Activated naive CD4-positive, alpha-beta T cell treated with anti-CD3 and anti-CD28 coated beads for 36 hours (primary cell): ENCODE measurements at regions not wholly inside any gene's neighbourhood (a gene's known extent, or its start where the extent isn't known, plus 50 kb on each side); places are given as distances from the start of the nearest gene placed in this dataset.
"Not testable (repeated sequence)": the region's sequence is repeated elsewhere in the genome, so short reads cannot be mapped to it uniquely, and the experiment has no call there.

ENCODE experiments used
- CTCF ChIA-PET: fragments of 350-600 bp; sonication (Branson Sonifier 250); formaldehyde crosslinking; loops from one replicate; lab custom pipeline; 2021; ENCODE audit warnings: antibody characterized with exemption; lab: Charles Lee
- DNase-seq: peaks from one replicate; pipeline ENCODE4 v3.0.0-alpha.2; 2020
- H3K27ac Mint-ChIP-seq: one replicate; pipeline ENCODE4 v1.8.0; 2021; ENCODE audit warnings: mild to moderate bottlenecking, mixed read lengths
- H3K27me3 Mint-ChIP-seq: one replicate; pipeline ENCODE4 v1.8.0; 2021; ENCODE audit warnings: low read depth, mixed read lengths
- H3K36me3 Mint-ChIP-seq: one replicate; pipeline ENCODE4 v1.8.0; 2021; ENCODE audit warnings: low read depth, mixed read lengths
- H3K4me1 Mint-ChIP-seq: one replicate; pipeline ENCODE4 v1.8.0; 2021; ENCODE audit warnings: low read depth, mixed read lengths
- H3K4me3 Mint-ChIP-seq: one replicate; pipeline ENCODE4 v1.8.0; 2021; ENCODE audit warnings: mild to moderate bottlenecking, moderate library complexity, mixed read lengths
- H3K9me3 Mint-ChIP-seq: one replicate; pipeline ENCODE4 v1.8.0; 2021; ENCODE audit warnings: mixed read lengths
- intact Hi-C: fragments of 100-400 bp; cut with micrococcal nuclease; formaldehyde crosslinking; loops from one replicate; pipeline ENCODE4 v1.15.1; 2023

DNA sequence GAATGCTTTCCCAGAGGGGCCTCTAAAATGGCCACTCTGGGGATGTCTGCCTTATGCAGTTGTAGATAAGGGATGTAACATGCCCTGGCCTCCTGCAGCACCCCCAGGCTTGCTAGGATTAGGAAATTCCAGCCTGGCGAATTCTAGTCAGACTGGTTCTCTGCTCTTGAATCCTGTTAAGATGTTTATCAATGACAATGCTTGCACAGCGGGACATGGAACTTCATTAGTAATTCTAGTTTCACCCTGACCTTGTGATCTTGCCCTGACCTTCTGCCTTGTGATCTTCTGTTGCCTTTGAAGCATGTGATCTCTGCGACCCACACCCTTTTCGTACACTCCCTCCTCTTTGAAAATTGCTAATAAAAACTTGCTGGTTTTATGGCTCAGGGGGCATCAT lies 497.2 kb upstream of the PABPC4L start:
- intact Hi-C loops, H3K4me1 Mint-ChIP-seq, H3K4me3 Mint-ChIP-seq, H3K27ac Mint-ChIP-seq, CTCF ChIA-PET, H3K27me3 Mint-ChIP-seq, H3K36me3 Mint-ChIP-seq, DNase-seq: not testable (repeated sequence)
- H3K9me3 Mint-ChIP-seq: peaks cover 14% of the 10 kb centered on the region

DNA sequence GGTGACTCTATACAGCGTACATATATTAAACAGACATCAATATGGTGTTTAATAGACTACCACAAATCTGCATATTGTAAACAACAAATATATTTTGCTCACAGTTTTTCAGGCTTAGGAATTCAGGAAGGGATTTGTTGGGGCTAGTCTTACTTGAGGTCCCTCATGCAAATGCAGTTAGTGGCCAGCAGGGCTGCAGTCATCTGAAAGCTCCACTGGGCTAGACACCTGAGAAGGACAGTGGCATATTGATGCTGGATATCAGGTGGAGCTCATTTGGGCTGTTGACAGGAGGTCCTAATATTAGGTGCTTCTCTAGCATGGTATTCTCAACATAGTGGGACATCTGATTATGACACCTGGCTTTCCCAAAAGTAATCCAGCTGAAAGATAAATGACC lies 493.8 kb upstream of the PABPC4L start:
- no peaks in the 10 kb centered on the region for H3K4me1 Mint-ChIP-seq

DNA sequence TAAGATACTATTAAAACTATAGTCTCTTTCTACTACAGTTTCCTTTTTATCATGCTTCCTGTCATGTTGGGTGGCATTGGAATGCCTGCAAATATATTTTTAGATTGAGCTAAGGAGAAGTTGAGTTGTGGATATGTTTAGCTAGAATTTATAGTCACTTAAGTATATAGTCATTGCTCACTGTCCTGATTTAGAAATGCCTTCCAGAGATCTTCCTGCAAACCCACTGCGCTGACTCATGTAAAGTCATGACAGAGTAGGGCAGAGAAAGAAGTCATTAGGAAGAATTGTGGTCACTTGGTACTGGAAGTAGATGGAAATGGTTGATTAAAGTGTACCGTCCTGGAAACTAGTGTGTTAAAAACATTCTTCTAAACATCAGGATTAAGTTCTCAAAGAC lies 490.3 kb upstream of the PABPC4L start:
- Mint-ChIP-seq H3K36me3 (no peaks in the 10 kb centered on the region), H3K4me1 (no peaks in the 10 kb centered on the region), H3K4me3 (no peak overlapping the region), H3K27ac (no peak overlapping the region), H3K9me3 (peaks cover 5% of the 10 kb centered on the region), H3K27me3 (no peaks in the 10 kb centered on the region)
- DNase-seq: no peak
- CTCF ChIA-PET: no interaction called here
- intact Hi-C loops: no loop called here

More for the DNA sequence above, 493.8 kb upstream of the PABPC4L start:
- Mint-ChIP-seq H3K27me3 (no peaks in the 10 kb centered on the region), H3K27ac (no peak overlapping the region), H3K9me3 (peaks cover 14% of the 10 kb centered on the region), H3K36me3 (no peaks in the 10 kb centered on the region), H3K4me3 (no peak overlapping the region)
- intact Hi-C loops: no loop called here
- CTCF ChIA-PET: no interaction called here
- no peak for DNase-seq

DNA sequence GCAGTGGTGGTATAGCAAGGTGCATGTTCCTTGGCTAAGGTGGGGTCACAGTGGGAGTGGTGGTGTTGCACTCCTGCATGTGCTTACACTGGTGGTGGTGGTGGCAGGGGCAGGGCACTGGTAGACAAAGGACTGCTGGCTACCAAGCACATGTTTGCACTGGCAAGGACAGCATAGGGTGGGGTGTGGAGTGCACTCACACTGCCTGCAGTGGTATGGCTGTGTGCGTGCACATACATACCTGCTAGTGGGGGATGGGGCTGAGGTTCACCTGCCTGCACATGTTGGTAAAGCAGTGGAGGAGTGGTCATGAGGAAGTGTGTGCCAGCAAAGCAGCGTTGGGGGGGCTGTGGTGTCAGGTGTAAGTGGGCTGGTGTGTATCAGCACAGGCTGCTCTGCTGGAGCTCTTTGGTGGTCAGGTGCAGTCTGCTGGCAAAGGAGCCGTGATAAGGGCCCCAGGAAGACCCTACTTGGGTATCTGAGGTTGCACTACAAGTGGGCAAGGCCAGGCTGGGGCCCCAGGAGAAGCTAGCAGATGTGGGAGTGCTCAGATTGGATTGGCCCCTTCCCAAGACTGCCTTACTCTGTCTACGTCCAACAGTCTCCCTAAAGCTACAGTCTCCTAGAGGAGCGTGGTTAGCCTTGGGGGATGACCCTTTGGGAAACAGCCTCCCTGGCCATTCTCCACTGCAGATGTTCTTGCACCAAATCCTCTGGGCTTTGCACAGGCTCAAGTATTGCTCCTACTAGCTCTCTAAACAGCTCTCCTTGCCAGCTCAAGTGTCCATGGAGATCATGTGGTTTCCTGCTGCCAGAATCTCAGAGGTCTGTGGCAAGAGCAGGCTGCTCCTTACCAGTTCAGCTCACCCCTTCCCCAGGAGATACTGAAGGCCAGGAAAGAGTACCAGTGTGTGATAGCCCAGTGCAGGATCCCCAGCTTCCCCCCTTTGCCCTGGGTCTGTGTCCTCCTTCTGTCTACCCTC lies 486.3 kb upstream of the PABPC4L start:
- Mint-ChIP-seq H3K27me3 (no peaks in the 10 kb centered on the region), H3K9me3 (peaks cover 8% of the 10 kb centered on the region), H3K36me3 (no peaks in the 10 kb centered on the region), H3K4me1 (no peaks in the 10 kb centered on the region), H3K27ac (no peak overlapping the region), H3K4me3 (no peak overlapping the region)
- CTCF ChIA-PET: interaction anchor here (0.6 kb wide), 1 partner anchor 21 kb away, joined by 3 read pairs; no protein-coding TSS in a partner anchor
- DNase-seq: no peak
- intact Hi-C loops: no loop called here

DNA sequence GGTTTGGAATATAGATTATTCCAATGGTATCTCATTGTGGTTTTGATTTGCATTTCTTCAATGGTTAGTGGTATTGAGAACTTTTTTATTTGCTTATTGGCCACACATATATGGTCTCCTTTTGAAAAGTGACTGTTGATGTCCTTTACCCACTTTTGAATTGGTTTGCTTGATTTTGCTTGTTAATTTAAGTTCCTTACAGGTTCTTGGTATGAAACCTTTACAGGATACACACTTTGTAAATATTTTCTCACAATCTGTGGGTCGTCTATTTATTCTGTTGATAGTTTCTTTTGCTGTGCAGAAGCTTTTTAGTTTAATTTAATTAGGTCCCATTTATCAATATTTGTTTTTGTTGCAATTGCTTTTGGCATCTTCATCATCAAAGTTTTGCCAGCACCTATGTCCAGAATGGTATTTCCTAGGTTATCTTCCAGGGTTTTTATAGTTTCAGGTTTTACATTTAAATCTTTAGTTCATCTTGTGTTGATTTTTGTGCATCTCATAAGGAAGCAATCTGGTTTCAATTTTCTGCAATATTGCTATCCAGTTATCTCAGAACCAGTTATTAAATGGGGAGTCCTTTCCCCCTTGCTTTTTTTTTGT lies 475.7 kb upstream of the PABPC4L start:
- Mint-ChIP-seq H3K4me3 (no peak overlapping the region), H3K36me3 (no peaks in the 10 kb centered on the region), H3K27ac (no peak overlapping the region), H3K27me3 (no peaks in the 10 kb centered on the region), H3K4me1 (no peaks in the 10 kb centered on the region), H3K9me3 (peaks cover 9% of the 10 kb centered on the region)
- intact Hi-C loops: no loop called here
- no peak for DNase-seq
- CTCF ChIA-PET: no interaction called here

DNA sequence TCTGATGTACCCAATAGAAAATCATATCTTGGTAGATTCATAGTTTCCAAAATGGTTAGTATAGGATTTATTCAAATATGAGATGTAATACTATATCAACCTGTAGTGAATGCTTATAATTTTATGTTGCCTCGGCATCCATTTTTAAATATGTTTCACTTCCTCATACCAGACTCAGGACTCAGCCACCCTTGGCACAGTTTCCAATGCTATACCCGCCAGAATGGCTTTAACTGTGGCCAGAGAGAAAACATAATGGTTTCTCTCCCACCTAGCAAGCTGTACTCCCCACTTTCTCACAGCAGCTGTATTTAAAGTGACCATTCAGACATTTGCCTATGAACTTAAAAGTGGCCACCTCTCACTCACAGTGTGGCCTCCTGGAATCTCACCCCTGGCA lies 466.6 kb upstream of the PABPC4L start:
- H3K9me3 Mint-ChIP-seq: no peaks in the 10 kb centered on the region

DNA sequence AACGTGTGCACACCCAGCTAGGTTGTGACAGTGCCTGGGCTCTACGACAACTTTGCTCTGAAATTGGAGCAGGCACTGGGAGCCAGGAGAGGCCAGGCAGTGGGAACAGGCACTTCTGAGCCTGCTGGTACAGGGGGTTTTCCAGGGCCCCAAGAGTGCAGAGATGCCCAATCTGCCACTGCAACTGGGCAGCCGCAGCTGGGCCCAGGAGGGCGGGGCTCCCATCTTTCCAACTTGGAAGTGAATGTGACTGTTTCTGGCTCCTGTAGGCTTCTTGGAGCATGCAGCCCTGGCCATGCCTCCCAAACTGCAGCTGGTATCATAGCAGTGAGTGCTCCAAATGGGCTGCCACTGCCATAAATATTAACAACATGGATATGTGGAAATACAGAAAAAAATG lies 465.1 kb upstream of the PABPC4L start:
- CTCF ChIA-PET: no interaction called here
- intact Hi-C loops: no loop called here
- Mint-ChIP-seq H3K27me3 (no peaks in the 10 kb centered on the region), H3K9me3 (no peaks in the 10 kb centered on the region), H3K4me3 (no peak overlapping the region), H3K4me1 (no peaks in the 10 kb centered on the region), H3K36me3 (no peaks in the 10 kb centered on the region), H3K27ac (no peak overlapping the region)
- no peak for DNase-seq

More for the DNA sequence above, 466.6 kb upstream of the PABPC4L start:
- H3K4me3 Mint-ChIP-seq: no peak overlapping the region
- H3K27ac Mint-ChIP-seq: no peak overlapping the region
- no peaks in the 10 kb centered on the region for H3K4me1 Mint-ChIP-seq
- H3K36me3 Mint-ChIP-seq: no peaks in the 10 kb centered on the region
- intact Hi-C loops: no loop called here
- DNase-seq: no peak
- CTCF ChIA-PET: no interaction called here
- no peaks in the 10 kb centered on the region for H3K27me3 Mint-ChIP-seq

DNA sequence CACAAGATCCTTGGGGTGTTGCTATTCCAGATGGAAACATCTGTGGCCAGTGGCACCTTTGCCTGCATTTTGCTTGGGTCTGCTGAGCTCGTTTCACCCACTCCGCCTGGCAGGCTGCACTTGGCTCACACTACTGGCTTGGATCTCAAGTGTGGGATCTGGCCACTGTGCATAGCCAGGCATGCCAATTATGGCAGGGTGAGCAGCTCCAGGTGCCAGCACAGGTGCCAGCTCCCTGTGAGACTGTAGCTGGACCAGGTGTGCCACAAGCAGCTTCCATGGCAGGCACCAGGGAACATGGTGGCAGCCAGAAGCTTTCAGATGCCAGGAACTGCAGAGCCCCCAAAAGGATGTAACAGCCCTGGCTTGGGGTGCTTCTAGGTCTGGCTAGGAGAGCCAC lies 463.8 kb upstream of the PABPC4L start:
- Mint-ChIP-seq H3K4me3 (no peak overlapping the region), H3K36me3 (no peaks in the 10 kb centered on the region), H3K4me1 (no peaks in the 10 kb centered on the region), H3K27me3 (no peaks in the 10 kb centered on the region), H3K27ac (no peak overlapping the region), H3K9me3 (no peaks in the 10 kb centered on the region)
- CTCF ChIA-PET: no interaction called here
- intact Hi-C loops: no loop called here
- DNase-seq: no peak

DNA sequence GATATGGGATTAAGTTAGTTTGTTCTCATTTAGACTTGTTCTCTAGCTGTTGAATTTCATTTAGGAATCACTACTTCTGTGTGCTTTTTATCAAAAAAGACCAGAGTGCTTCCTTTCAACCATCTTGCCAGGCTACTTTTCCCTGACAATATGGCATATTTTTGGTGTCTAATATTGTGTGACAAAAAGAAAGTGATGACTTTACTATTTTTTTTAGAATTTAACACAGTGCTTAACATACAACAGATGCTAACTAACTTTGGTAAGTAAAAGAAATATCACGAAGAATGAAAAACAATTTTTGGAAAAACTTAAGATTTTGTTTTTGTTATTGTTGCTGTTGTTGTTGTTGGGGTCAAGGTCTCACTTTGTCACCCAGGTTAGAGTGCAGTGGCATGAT lies 462.2 kb upstream of the PABPC4L start:
- no peaks in the 10 kb centered on the region for H3K4me1 Mint-ChIP-seq
- H3K4me3 Mint-ChIP-seq: no peak overlapping the region
- no peaks in the 10 kb centered on the region for H3K9me3 Mint-ChIP-seq
- no peaks in the 10 kb centered on the region for H3K27me3 Mint-ChIP-seq
- no peak overlapping the region for H3K27ac Mint-ChIP-seq
- CTCF ChIA-PET: no interaction called here
- no peaks in the 10 kb centered on the region for H3K36me3 Mint-ChIP-seq
- DNase-seq: no peak
- intact Hi-C loops: no loop called here

DNA sequence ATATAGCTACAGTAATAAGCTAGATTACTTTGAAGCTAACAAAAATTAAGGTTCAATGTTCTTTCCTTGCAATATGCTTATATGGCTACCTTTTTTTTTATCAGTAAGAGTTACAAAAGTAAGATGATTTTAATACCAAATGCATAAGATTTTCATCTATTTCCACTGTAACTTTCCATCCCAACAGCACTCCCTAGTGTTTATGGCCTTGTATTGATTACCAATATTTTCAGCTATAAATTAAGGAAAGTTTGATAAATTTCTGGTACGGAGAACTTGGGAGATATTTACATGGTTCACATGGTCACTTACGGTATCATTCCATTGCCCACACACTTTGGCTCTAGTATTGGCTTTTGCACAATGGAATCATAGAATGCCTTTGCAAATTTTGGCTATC lies 448.9 kb upstream of the PABPC4L start:
- H3K9me3 Mint-ChIP-seq: peaks cover 2% of the 10 kb centered on the region
- CTCF ChIA-PET: interaction anchor here (0.7 kb wide), 1 partner anchor 26 kb away, joined by 3 read pairs; no protein-coding TSS in a partner anchor
- H3K27ac Mint-ChIP-seq: no peak overlapping the region
- intact Hi-C loops: no loop called here
- H3K27me3 Mint-ChIP-seq: no peaks in the 10 kb centered on the region
- H3K4me3 Mint-ChIP-seq: no peak overlapping the region
- no peaks in the 10 kb centered on the region for H3K36me3 Mint-ChIP-seq
- H3K4me1 Mint-ChIP-seq: no peaks in the 10 kb centered on the region
- no peak for DNase-seq

DNA sequence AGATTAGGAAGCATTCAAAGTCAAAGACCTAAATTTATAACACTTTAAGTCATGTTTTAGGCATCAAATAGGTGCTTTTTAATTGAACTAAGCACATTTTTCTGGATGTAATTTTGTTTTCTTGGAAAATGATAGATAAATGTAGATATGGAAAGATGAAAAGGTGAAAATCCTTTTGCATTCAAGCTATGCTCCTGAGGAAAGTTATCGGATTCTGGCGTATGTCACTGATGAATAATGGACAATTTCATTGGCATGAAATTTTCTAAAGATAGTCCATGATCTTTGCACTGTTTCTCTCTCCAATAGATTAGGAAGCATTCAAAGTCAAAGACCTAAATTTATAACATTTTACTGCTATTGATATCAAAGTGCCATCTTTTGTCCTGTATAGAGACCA lies 444.2 kb upstream of the PABPC4L start:
- H3K9me3 Mint-ChIP-seq: peaks cover 2% of the 10 kb centered on the region

DNA sequence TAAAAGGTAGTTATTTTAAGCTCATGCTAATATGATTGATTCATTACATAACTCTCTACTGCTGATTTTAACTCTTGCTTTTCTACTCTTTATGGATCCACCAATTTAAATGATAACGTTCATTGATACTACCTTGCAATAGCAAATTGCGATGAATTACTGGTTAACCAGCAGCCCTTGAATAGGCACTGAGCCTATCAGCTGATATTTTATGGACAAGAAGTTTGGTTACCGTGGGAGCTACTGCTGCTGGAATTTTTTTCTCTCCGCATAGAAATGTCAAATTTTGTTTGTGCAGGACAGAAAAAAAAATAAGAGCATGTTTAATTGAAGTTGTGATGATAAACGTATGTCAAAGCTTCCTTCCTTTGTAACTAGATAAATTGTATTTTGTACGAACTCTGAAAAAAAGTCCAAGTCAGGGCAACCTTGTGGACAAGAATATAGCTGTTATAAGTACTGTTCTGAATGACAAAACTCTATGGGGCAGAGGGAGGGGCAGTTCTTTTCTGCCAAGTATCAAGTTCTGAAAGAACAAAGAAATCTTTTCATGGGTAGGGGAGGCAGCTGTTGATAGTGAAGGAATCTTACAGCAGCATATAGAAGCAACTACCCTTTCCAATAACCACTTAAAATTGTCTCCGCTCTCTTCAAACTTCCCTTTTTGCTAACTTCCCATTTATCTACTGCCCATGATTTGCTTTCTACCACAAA lies 434.9 kb upstream of the PABPC4L start:
- H3K4me3 Mint-ChIP-seq: no peak overlapping the region
- no peaks in the 10 kb centered on the region for H3K27me3 Mint-ChIP-seq
- H3K9me3 Mint-ChIP-seq: peaks cover 5% of the 10 kb centered on the region
- H3K4me1 Mint-ChIP-seq: no peaks in the 10 kb centered on the region
- no peak for DNase-seq
- no peak overlapping the region for H3K27ac Mint-ChIP-seq
- H3K36me3 Mint-ChIP-seq: no peaks in the 10 kb centered on the region
- CTCF ChIA-PET: interaction anchor here (0.7 kb wide), 1 partner anchor 687 kb away, joined by 3 read pairs; no protein-coding TSS in a partner anchor
- intact Hi-C loops: no loop called here

More for the DNA sequence above, 444.2 kb upstream of the PABPC4L start:
- Mint-ChIP-seq H3K4me1 (no peaks in the 10 kb centered on the region), H3K27ac (no peak overlapping the region), H3K36me3 (no peaks in the 10 kb centered on the region), H3K27me3 (no peaks in the 10 kb centered on the region), H3K4me3 (no peak overlapping the region)
- intact Hi-C loops: no loop called here
- CTCF ChIA-PET: interaction anchor here (0.7 kb wide), 1 partner anchor 353 kb away, joined by 3 read pairs; no protein-coding TSS in a partner anchor
- DNase-seq: no peak
